Tibial artery (tissue), 4 donors: ENCODE measurements at regions not wholly inside any gene's neighbourhood (a gene's known extent, or its start where the extent isn't known, plus 50 kb on each side); places are given as distances from the start of the nearest gene placed in this dataset.

ENCODE experiments used
- DNase-seq, 2 donors: peaks; one replicate each; pipeline ENCODE4 v3.0.0-alpha.2; 2019
- H3K27ac ChIP-seq, 2 donors: fragments of 200-600 bp; sonication (generic) in 1 of 2; 1 replicate in 1 of 2; 2 replicates in 1 of 2; pipeline ENCODE4 v1.5.1; 2018 to 2019; ENCODE audit warnings: mild to moderate bottlenecking in 1 of 2
- H3K27me3 ChIP-seq, 2 donors: fragments of 200-600 bp; sonication (generic) in 1 of 2; one replicate each; pipeline versions ENCODE4 v1.5.1 to v1.6.0; 2016 to 2019
- H3K36me3 ChIP-seq, 3 donors: fragments of 200-600 bp; sonication (generic) in 2 of 3; one replicate each; pipeline ENCODE4 v1.5.1; 2016 to 2019; ENCODE audit warnings: mild to moderate bottlenecking in 2 of 3
- H3K4me1 ChIP-seq, 4 donors: fragments of 200-600 bp; sonication (generic) in 2 of 4; 1 replicate in 3 of 4; 2 replicates in 1 of 4; pipeline ENCODE4 v1.5.1; 2016 to 2019
- H3K4me3 ChIP-seq, 2 donors: fragments of 200-600 bp; sonication (generic) in 1 of 2; 1 replicate in 1 of 2; 2 replicates in 1 of 2; pipeline ENCODE4 v1.5.1; 2018 to 2019; ENCODE audit warnings: mild to moderate bottlenecking in 2 of 2
- H3K9me3 ChIP-seq, 3 donors: fragments of 200-600 bp; sonication (generic) in 1 of 3; one replicate each; pipeline ENCODE4 v1.5.1; 2016 to 2019
- CTCF ChIP-seq, 2 experiments: fragments of 200-600 bp in 1 of 2; fragments of 450-650 bp in 1 of 2; IDR thresholded peaks; one replicate each; pipeline ENCODE4 v1.5.1; 2017 to 2019; ENCODE audit warnings: antibody characterized with exemption in 2 of 2, mild to moderate bottlenecking in 1 of 2, moderate library complexity in 1 of 2
- intact Hi-C: fragments of 100-400 bp; cut with DNase I; formaldehyde crosslinking; loops from one replicate; pipeline ENCODE4 v1.15.0; 2023; ENCODE audit warnings: low total_unique reads

GRCh38 chr2:149664896-149665295 lies 77.3 kb upstream of the MMADHC start:
- H3K36me3 ChIP-seq: no peaks in the 10 kb centered on the region
- H3K4me1 ChIP-seq: peaks cover 0 to 13% (median 0%) of the 10 kb centered on the region in 4 donors
- no peak overlapping the region for H3K27ac ChIP-seq
- H3K27me3 ChIP-seq: no peaks in the 10 kb centered on the region
- no peak for TF ChIP-seq CTCF (IDR thresholded peaks at IDR 0.05)
- DNase-seq: no peak
- intact Hi-C loops: no loop called here
- H3K4me3 ChIP-seq: no peak overlapping the region
- no peaks in the 10 kb centered on the region for H3K9me3 ChIP-seq

- DNase-seq: no peak
- no peaks in the 10 kb centered on the region for H3K9me3 ChIP-seq
- H3K36me3 ChIP-seq: no peaks in the 10 kb centered on the region
- H3K27ac ChIP-seq: no peak overlapping the region
- no peak overlapping the region for H3K4me3 ChIP-seq
- H3K27me3 ChIP-seq: no peaks in the 10 kb centered on the region
- H3K4me1 ChIP-seq: peaks cover 0 to 13% (median 0%) of the 10 kb centered on the region in 4 donors
- TF ChIP-seq CTCF (IDR thresholded peaks at IDR 0.05): no peak
- intact Hi-C loops: no loop called here
Observed at GRCh38 chr2:149662556-149662955, 75.0 kb upstream of the MMADHC start.

GRCh38 chr2:149661844-149662243 lies 74.3 kb upstream of the MMADHC start:
- no peak for DNase-seq
- Histone ChIP-seq H3K9me3 (no peaks in the 10 kb centered on the region), H3K27ac (no peak overlapping the region), H3K4me1 (peaks cover 0 to 13% (median 0%) of the 10 kb centered on the region in 4 donors), H3K4me3 (no peak overlapping the region), H3K27me3 (no peaks in the 10 kb centered on the region), H3K36me3 (no peaks in the 10 kb centered on the region)
- intact Hi-C loops: no loop called here
- TF ChIP-seq CTCF (IDR thresholded peaks at IDR 0.05): no peak

GRCh38 chr2:149658553-149658952 lies 71.0 kb upstream of the MMADHC start:
- Histone ChIP-seq H3K4me3 (no peak overlapping the region), H3K9me3 (no peaks in the 10 kb centered on the region), H3K36me3 (no peaks in the 10 kb centered on the region), H3K27ac (no peak overlapping the region), H3K27me3 (no peaks in the 10 kb centered on the region), H3K4me1 (peaks cover 0 to 13% (median 0%) of the 10 kb centered on the region in 4 donors)
- DNase-seq: no peak
- intact Hi-C loops: no loop called here
- no peak for TF ChIP-seq CTCF (IDR thresholded peaks at IDR 0.05)

- no peak overlapping the region for H3K27ac ChIP-seq
- H3K4me1 ChIP-seq: peaks cover 0 to 12% (median 0%) of the 10 kb centered on the region in 4 donors
- H3K9me3 ChIP-seq: no peaks in the 10 kb centered on the region
- intact Hi-C loops: no loop called here
- no peaks in the 10 kb centered on the region for H3K27me3 ChIP-seq
- no peak overlapping the region for H3K4me3 ChIP-seq
- DNase-seq: no peak
- no peak for TF ChIP-seq CTCF (IDR thresholded peaks at IDR 0.05)
- no peaks in the 10 kb centered on the region for H3K36me3 ChIP-seq
Observed at GRCh38 chr2:149657401-149658040, 69.9 kb upstream of the MMADHC start.

GRCh38 chr2:149656996-149657395 lies 69.4 kb upstream of the MMADHC start:
- DNase-seq: no peak
- Histone ChIP-seq H3K36me3 (no peaks in the 10 kb centered on the region), H3K4me3 (no peak overlapping the region), H3K9me3 (no peaks in the 10 kb centered on the region), H3K27ac (no peak overlapping the region), H3K27me3 (no peaks in the 10 kb centered on the region), H3K4me1 (peaks cover 0 to 7% (median 0%) of the 10 kb centered on the region in 4 donors)
- intact Hi-C loops: no loop called here
- TF ChIP-seq CTCF (IDR thresholded peaks at IDR 0.05): no peak
